Retinal pigment epithelial cell (primary cell): ENCODE measurements at regions not wholly inside any gene's neighbourhood (a gene's known extent, or its start where the extent isn't known, plus 50 kb on each side); places are given as distances from the start of the nearest gene placed in this dataset.

Experiments used
- DNase-seq: peaks from one replicate; pipeline ENCODE4 v3.0.0-alpha.2; 2010; ENCODE audit warnings: low read depth
- H3K4me3 ChIP-seq: 2 replicates; pipeline ENCODE4 v1.5.1; 2011; ENCODE audit warnings: mild to moderate bottlenecking, low read length, control low read depth, moderate library complexity
- CTCF ChIP-seq: conservative IDR thresholded peaks from 2 replicates; pipeline ENCODE4 v1.5.1; 2011; ENCODE audit warnings: low read depth, low read length, control low read depth, inconsistent platforms

GRCh38 chr10:28879875-28880682 is 202.8 kb downstream of the BAMBI start:
- no peak for DNase-seq
- TF ChIP-seq CTCF = no peak

GRCh38 chr10:28880683-28880950 is 203.3 kb downstream of the BAMBI start:
- H3K4me3 ChIP-seq = no peak overlapping the region
- DNase-seq = no peak
- no peak for TF ChIP-seq CTCF

More at GRCh38 chr10:28879875-28880682, 202.8 kb downstream of the BAMBI start:
- no peak overlapping the region for H3K4me3 ChIP-seq

GRCh38 chr10:28881171-28881882 is 204.0 kb downstream of the BAMBI start:
- H3K4me3 ChIP-seq = no peak overlapping the region
- TF ChIP-seq CTCF = no peak
- DNase-seq = no peak

GRCh38 chr10:28883741-28884423 is 206.6 kb downstream of the BAMBI start:
- no peak overlapping the region for H3K4me3 ChIP-seq
- no peak for TF ChIP-seq CTCF
- no peak for DNase-seq

- TF ChIP-seq CTCF = no peak
- no peak for DNase-seq
Observed at GRCh38 chr10:28890121-28890950, 213.0 kb downstream of the BAMBI start.

GRCh38 chr10:28891058-28891713 is 213.9 kb downstream of the BAMBI start:
- TF ChIP-seq CTCF = no peak
- no peak overlapping the region for H3K4me3 ChIP-seq
- no peak for DNase-seq

More at GRCh38 chr10:28890121-28890950, 213.0 kb downstream of the BAMBI start:
- no peak overlapping the region for H3K4me3 ChIP-seq
